ENCODE measurements at regions not wholly inside any gene's neighbourhood (a gene's known extent, or its start where the extent isn't known, plus 50 kb on each side); places are given as distances from the start of the nearest gene placed in this dataset.

- Mint-ChIP-seq H3K4me1 (ENCODE audit: low read depth) (no peaks in the 10 kb centered on the region), H3K4me3 (no peak overlapping the region), H3K36me3 (ENCODE audit: insufficient read depth in 2 of 2) (no peaks in the 10 kb centered on the region), H3K9me3 (peaks cover 0 to 4% of the 10 kb centered on the region in 2 donors), H3K27me3 (ENCODE audit: low read depth) (no peaks in the 10 kb centered on the region), H3K27ac (no peak overlapping the region)
- DNase-seq = no peak
- ATAC-seq (replicated peaks in 1 of 2) = no peak
These were observed 75.9 kb downstream of the IRX2 start for GRCh38 chr5:2675548-2675947.

GRCh38 chr5:2674456-2674855 lies 77.0 kb downstream of the IRX2 start:
- Mint-ChIP-seq H3K9me3 (peaks cover 0 to 4% of the 10 kb centered on the region in 2 donors), H3K27ac (no peak overlapping the region), H3K4me3 (no peak overlapping the region), H3K36me3 (ENCODE audit: insufficient read depth in 2 of 2) (no peaks in the 10 kb centered on the region), H3K4me1 (ENCODE audit: low read depth) (no peaks in the 10 kb centered on the region), H3K27me3 (ENCODE audit: low read depth) (no peaks in the 10 kb centered on the region)
- DNase-seq (no peak), ATAC-seq (replicated peaks in 1 of 2) (no peak)

GRCh38 chr5:2670940-2671339 lies 80.5 kb downstream of the IRX2 start:
- H3K9me3 Mint-ChIP-seq = no peaks in the 10 kb centered on the region
- H3K4me3 Mint-ChIP-seq = no peak overlapping the region
- no peak for DNase-seq
- H3K27me3 Mint-ChIP-seq (ENCODE audit: low read depth) = no peaks in the 10 kb centered on the region
- H3K4me1 Mint-ChIP-seq (ENCODE audit: low read depth) = no peaks in the 10 kb centered on the region
- no peak for ATAC-seq (replicated peaks in 1 of 2)
- no peaks in the 10 kb centered on the region for H3K36me3 Mint-ChIP-seq (ENCODE audit: insufficient read depth in 2 of 2)
- no peak overlapping the region for H3K27ac Mint-ChIP-seq

GRCh38 chr5:2669913-2670312 lies 81.6 kb downstream of the IRX2 start:
- no peaks in the 10 kb centered on the region for H3K27me3 Mint-ChIP-seq (ENCODE audit: low read depth)
- no peak overlapping the region for H3K4me3 Mint-ChIP-seq
- ATAC-seq (replicated peaks in 1 of 2) = no peak
- no peaks in the 10 kb centered on the region for H3K36me3 Mint-ChIP-seq (ENCODE audit: insufficient read depth in 2 of 2)
- H3K4me1 Mint-ChIP-seq (ENCODE audit: low read depth) = no peaks in the 10 kb centered on the region
- DNase-seq = no peak
- H3K27ac Mint-ChIP-seq = no peak overlapping the region
- H3K9me3 Mint-ChIP-seq = no peaks in the 10 kb centered on the region

GRCh38 chr5:2669259-2669658 lies 82.2 kb downstream of the IRX2 start:
- DNase-seq (no peak), ATAC-seq (replicated peaks in 1 of 2) (no peak)
- H3K4me3 Mint-ChIP-seq = no peak overlapping the region
- no peaks in the 10 kb centered on the region for H3K4me1 Mint-ChIP-seq (ENCODE audit: low read depth)
- no peaks in the 10 kb centered on the region for H3K9me3 Mint-ChIP-seq
- no peaks in the 10 kb centered on the region for H3K27me3 Mint-ChIP-seq (ENCODE audit: low read depth)
- no peaks in the 10 kb centered on the region for H3K36me3 Mint-ChIP-seq (ENCODE audit: insufficient read depth in 2 of 2)
- H3K27ac Mint-ChIP-seq = no peak overlapping the region

- no peak overlapping the region for H3K4me3 Mint-ChIP-seq
- H3K36me3 Mint-ChIP-seq (ENCODE audit: insufficient read depth in 2 of 2) = no peaks in the 10 kb centered on the region
- no peak for DNase-seq
- no peak overlapping the region for H3K27ac Mint-ChIP-seq
- H3K4me1 Mint-ChIP-seq (ENCODE audit: low read depth) = no peaks in the 10 kb centered on the region
- no peaks in the 10 kb centered on the region for H3K9me3 Mint-ChIP-seq
- ATAC-seq (replicated peaks in 1 of 2) = no peak
- H3K27me3 Mint-ChIP-seq (ENCODE audit: low read depth) = no peaks in the 10 kb centered on the region
These were observed 85.4 kb downstream of the IRX2 start for GRCh38 chr5:2666081-2666480.

- Mint-ChIP-seq H3K27ac (no peak overlapping the region), H3K9me3 (no peaks in the 10 kb centered on the region), H3K27me3 (ENCODE audit: low read depth) (no peaks in the 10 kb centered on the region), H3K36me3 (ENCODE audit: insufficient read depth in 2 of 2) (no peaks in the 10 kb centered on the region), H3K4me3 (no peak overlapping the region), H3K4me1 (ENCODE audit: low read depth) (no peaks in the 10 kb centered on the region)
- DNase-seq (no peak), ATAC-seq (replicated peaks in 1 of 2) (no peak)
These were observed 88.0 kb downstream of the IRX2 start for GRCh38 chr5:2663489-2663888.

- no peak overlapping the region for H3K4me3 Mint-ChIP-seq
- H3K9me3 Mint-ChIP-seq = no peaks in the 10 kb centered on the region
- no peaks in the 10 kb centered on the region for H3K36me3 Mint-ChIP-seq (ENCODE audit: insufficient read depth in 2 of 2)
- no peak for ATAC-seq (replicated peaks in 1 of 2)
- H3K27me3 Mint-ChIP-seq (ENCODE audit: low read depth) = no peaks in the 10 kb centered on the region
- no peak overlapping the region for H3K27ac Mint-ChIP-seq
- no peaks in the 10 kb centered on the region for H3K4me1 Mint-ChIP-seq (ENCODE audit: low read depth)
- no peak for DNase-seq
These were observed 91.2 kb downstream of the IRX2 start for GRCh38 chr5:2660315-2660714.

GRCh38 chr5:2658881-2659470 lies 92.5 kb downstream of the IRX2 start:
- no peak for ATAC-seq (replicated peaks in 1 of 2)
- H3K4me1 Mint-ChIP-seq (ENCODE audit: low read depth) = no peaks in the 10 kb centered on the region

GRCh38 chr5:2658447-2658846 lies 93.0 kb downstream of the IRX2 start:
- Mint-ChIP-seq H3K4me1 (ENCODE audit: low read depth) (no peaks in the 10 kb centered on the region), H3K36me3 (ENCODE audit: insufficient read depth in 2 of 2) (no peaks in the 10 kb centered on the region), H3K27ac (no peak overlapping the region), H3K27me3 (ENCODE audit: low read depth) (no peaks in the 10 kb centered on the region), H3K9me3 (peaks cover 0 to 2% of the 10 kb centered on the region in 2 donors), H3K4me3 (no peak overlapping the region)
- no peak for DNase-seq
- no peak for ATAC-seq (replicated peaks in 1 of 2)

More at GRCh38 chr5:2658881-2659470, 92.5 kb downstream of the IRX2 start:
- no peak overlapping the region for H3K27ac Mint-ChIP-seq
- DNase-seq = no peak
- H3K27me3 Mint-ChIP-seq (ENCODE audit: low read depth) = no peaks in the 10 kb centered on the region
- no peak overlapping the region for H3K4me3 Mint-ChIP-seq
- no peaks in the 10 kb centered on the region for H3K36me3 Mint-ChIP-seq (ENCODE audit: insufficient read depth in 2 of 2)
- peaks cover 0 to 2% of the 10 kb centered on the region in 2 donors for H3K9me3 Mint-ChIP-seq

- no peaks in the 10 kb centered on the region for H3K4me1 Mint-ChIP-seq (ENCODE audit: low read depth)
These were observed 94.3 kb downstream of the IRX2 start for GRCh38 chr5:2657151-2657550.

GRCh38 chr5:2656206-2656605 lies 95.3 kb downstream of the IRX2 start:
- Mint-ChIP-seq H3K27me3 (ENCODE audit: low read depth) (no peaks in the 10 kb centered on the region), H3K27ac (no peak overlapping the region), H3K4me1 (ENCODE audit: low read depth) (no peaks in the 10 kb centered on the region), H3K36me3 (ENCODE audit: insufficient read depth in 2 of 2) (no peaks in the 10 kb centered on the region), H3K9me3 (peaks cover 0 to 6% of the 10 kb centered on the region in 2 donors), H3K4me3 (no peak overlapping the region)
- ATAC-seq (replicated peaks in 1 of 2) (no peak), DNase-seq (no peak)

More at GRCh38 chr5:2657151-2657550, 94.3 kb downstream of the IRX2 start:
- Mint-ChIP-seq H3K36me3 (ENCODE audit: insufficient read depth in 2 of 2) (no peaks in the 10 kb centered on the region), H3K27me3 (ENCODE audit: low read depth) (no peaks in the 10 kb centered on the region), H3K9me3 (peaks cover 0 to 5% of the 10 kb centered on the region in 2 donors), H3K4me3 (no peak overlapping the region), H3K27ac (no peak overlapping the region)
- no peak for DNase-seq
- no peak for ATAC-seq (replicated peaks in 1 of 2)

- DNase-seq (no peak), ATAC-seq (replicated peaks in 1 of 2) (no peak)
- Mint-ChIP-seq H3K27ac (no peak overlapping the region), H3K9me3 (peaks cover 4 to 13% of the 10 kb centered on the region in 2 donors), H3K4me1 (ENCODE audit: low read depth) (no peaks in the 10 kb centered on the region), H3K4me3 (no peak overlapping the region), H3K27me3 (ENCODE audit: low read depth) (no peaks in the 10 kb centered on the region), H3K36me3 (ENCODE audit: insufficient read depth in 2 of 2) (no peaks in the 10 kb centered on the region)
These were observed 97.5 kb downstream of the IRX2 start for GRCh38 chr5:2653991-2654390.

GRCh38 chr5:2651116-2651515 lies 100.4 kb downstream of the IRX2 start:
- H3K27me3 Mint-ChIP-seq (ENCODE audit: low read depth) = no peaks in the 10 kb centered on the region
- no peak for DNase-seq
- no peaks in the 10 kb centered on the region for H3K36me3 Mint-ChIP-seq (ENCODE audit: insufficient read depth in 2 of 2)
- no peaks in the 10 kb centered on the region for H3K4me1 Mint-ChIP-seq (ENCODE audit: low read depth)
- ATAC-seq (replicated peaks in 1 of 2) = no peak
- H3K9me3 Mint-ChIP-seq = peaks cover 4 to 13% of the 10 kb centered on the region in 2 donors
- no peak overlapping the region for H3K4me3 Mint-ChIP-seq
- H3K27ac Mint-ChIP-seq = no peak overlapping the region
